A673 (cell line): ENCODE measurements at regions not wholly inside any gene's neighbourhood (a gene's known extent, or its start where the extent isn't known, plus 50 kb on each side); places are given as distances from the start of the nearest gene placed in this dataset.

Experiments
- BruUV-seq: library from RNA; stranded (reverse); fragments of 400-500 nt; replicated peaks from 2 replicates; lab custom pipeline; 2021; lab: Mats Ljungman, UMichigan
- CTCF ChIA-PET: fragments of 300-600 bp; sonication (Branson Sonifier 250); formaldehyde crosslinking; loops from one replicate; lab custom pipeline; 2022; ENCODE audit warnings: antibody characterized with exemption; lab: Charles Lee
- POLR2A ChIA-PET: fragments of 300-600 bp; sonication (Branson Sonifier 250); formaldehyde crosslinking; loops from one replicate; lab custom pipeline; 2022; ENCODE audit warnings: antibody characterized with exemption; ENCODE audit not compliant: low non-redundant PET; lab: Charles Lee
- DNase-seq: peaks from one replicate; pipeline ENCODE4 v3.0.0-alpha.2; 2015; ENCODE audit warnings: low spot score
- H3K27ac ChIP-seq: fragments of 200-600 bp; sonication (generic); 2 replicates; pipeline ENCODE4 v1.5.1; 2016; ENCODE audit warnings: mixed run types, low read depth, mild to moderate bottlenecking, mixed read lengths, antibody characterized with exemption, low read length; ENCODE audit not compliant: poor library complexity, severe bottlenecking
- H3K27me3 ChIP-seq: fragments of 200-600 bp; sonication (generic); replicated peaks from 2 replicates; pipeline ENCODE4 v1.6.1; 2017; ENCODE audit warnings: mixed run types, low read depth, mild to moderate bottlenecking, mixed read lengths, antibody characterized with exemption, low read length; ENCODE audit not compliant: insufficient read depth, poor library complexity
- H3K36me3 ChIP-seq: fragments of 200-600 bp; sonication (generic); 2 replicates; pipeline ENCODE4 v1.6.1; 2016; ENCODE audit warnings: mixed run types, mild to moderate bottlenecking, mixed read lengths, antibody characterized with exemption, low read length; ENCODE audit not compliant: insufficient read depth, poor library complexity, severe bottlenecking
- H3K4me1 ChIP-seq: fragments of 200-600 bp; sonication (generic); 2 replicates; pipeline ENCODE4 v1.6.1; 2017; ENCODE audit warnings: mixed run types, mild to moderate bottlenecking, mixed read lengths, antibody characterized with exemption, low read length; ENCODE audit not compliant: insufficient read depth, poor library complexity, severe bottlenecking
- H3K4me3 ChIP-seq: fragments of 200-600 bp; sonication (generic); 2 replicates; pipeline ENCODE4 v1.5.1; 2016; ENCODE audit warnings: low read depth, mixed run types, mild to moderate bottlenecking, mixed read lengths, low read length; ENCODE audit not compliant: poor library complexity, severe bottlenecking
- H3K9me3 ChIP-seq: fragments of 200-600 bp; sonication (generic); 2 replicates; pipeline ENCODE4 v1.6.1; 2016; ENCODE audit warnings: mixed run types, low read depth, mild to moderate bottlenecking, mixed read lengths, antibody characterized with exemption, low read length; ENCODE audit not compliant: poor library complexity, severe bottlenecking
- CTCF ChIP-seq: fragments of 300-800, 200-600 bp; sonication (generic); conservative IDR thresholded peaks from 2 replicates; pipeline ENCODE4 v1.5.1; 2017; ENCODE audit warnings: low read depth, mild to moderate bottlenecking, antibody characterized with exemption, low read length, moderate library complexity, mixed read lengths
- EZH2 ChIP-seq: fragments of 200-600 bp; sonication (generic); IDR thresholded peaks from 2 replicates; pipeline ENCODE4 v1.6.1; 2017; ENCODE audit warnings: borderline replicate concordance, low read depth, mild to moderate bottlenecking, mixed read lengths, antibody characterized with exemption, low read length; ENCODE audit not compliant: poor library complexity, severe bottlenecking
- intact Hi-C: fragments of 100-400 bp; cut with micrococcal nuclease; formaldehyde crosslinking; loops from one replicate; pipeline ENCODE4 v1.10.0; 2022; ENCODE audit not compliant: unreplicated experiment

GRCh38 chr2:201969241-201969937, 64.3 kb upstream of the FZD7 start:
- Histone ChIP-seq H3K27me3 (no peaks in the 10 kb centered on the region), H3K4me3 (no peak overlapping the region), H3K27ac (no peak overlapping the region), H3K9me3 (no peaks in the 10 kb centered on the region), H3K4me1 (peaks cover 20% of the 10 kb centered on the region), H3K36me3 (no peaks in the 10 kb centered on the region)
- intact Hi-C loops: no loop called here
- no peak for TF ChIP-seq EZH2
- TF ChIP-seq CTCF: no peak
- no peak for DNase-seq
- BruUV-seq: no TSS peak
- CTCF ChIA-PET: no interaction called here
- POLR2A ChIA-PET: no interaction called here

DNA sequence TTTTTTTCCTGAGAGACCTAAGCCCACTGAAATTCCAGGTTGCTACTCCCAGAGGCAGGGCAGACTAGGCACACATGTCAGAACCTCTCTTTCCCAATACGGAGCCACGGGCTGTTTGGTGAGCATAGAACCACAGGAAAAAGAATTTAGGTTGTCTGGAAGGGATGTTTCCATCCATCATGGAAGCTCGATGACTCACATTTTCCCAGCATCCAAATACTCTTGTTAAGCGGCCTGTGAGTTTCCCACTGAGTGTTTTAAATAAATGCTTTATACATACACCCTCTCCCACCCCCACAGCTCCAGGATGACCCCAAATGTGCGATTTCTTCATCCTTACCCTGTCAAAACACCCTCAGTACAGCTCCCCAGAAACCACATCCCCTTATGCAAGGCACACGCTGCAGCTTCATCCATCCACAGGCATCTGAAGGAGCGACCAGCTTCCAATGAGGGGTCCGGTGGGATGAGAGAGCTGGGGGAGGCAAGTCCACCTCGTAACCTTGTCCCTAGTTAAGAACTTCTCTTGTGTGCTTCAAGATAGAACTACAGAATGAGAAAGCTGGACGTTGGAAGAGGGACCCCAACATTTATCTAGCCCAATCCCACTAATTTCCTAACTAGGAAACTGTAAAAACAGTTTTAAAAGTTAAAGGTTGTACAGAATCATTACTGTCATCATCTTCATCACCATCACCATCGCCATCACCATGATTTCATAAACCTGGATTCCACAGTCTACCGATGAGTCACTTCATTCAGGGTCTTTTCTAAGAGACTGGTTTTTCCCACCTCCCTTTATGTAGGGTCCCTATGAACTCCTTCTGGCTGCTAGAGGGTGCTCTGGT, 63.5 kb upstream of the FZD7 start:
- no peak for TF ChIP-seq CTCF
- TF ChIP-seq EZH2: no peak
- CTCF ChIA-PET: no interaction called here
- H3K4me3 ChIP-seq: no peak overlapping the region
- H3K36me3 ChIP-seq: no peaks in the 10 kb centered on the region
- no peak overlapping the region for H3K27ac ChIP-seq
- intact Hi-C loops: no loop called here
- no peaks in the 10 kb centered on the region for H3K9me3 ChIP-seq
- POLR2A ChIA-PET: no interaction called here
- no peaks in the 10 kb centered on the region for H3K27me3 ChIP-seq
- BruUV-seq: no TSS peak
- DNase-seq: no peak
- peaks cover 16% of the 10 kb centered on the region for H3K4me1 ChIP-seq

DNA sequence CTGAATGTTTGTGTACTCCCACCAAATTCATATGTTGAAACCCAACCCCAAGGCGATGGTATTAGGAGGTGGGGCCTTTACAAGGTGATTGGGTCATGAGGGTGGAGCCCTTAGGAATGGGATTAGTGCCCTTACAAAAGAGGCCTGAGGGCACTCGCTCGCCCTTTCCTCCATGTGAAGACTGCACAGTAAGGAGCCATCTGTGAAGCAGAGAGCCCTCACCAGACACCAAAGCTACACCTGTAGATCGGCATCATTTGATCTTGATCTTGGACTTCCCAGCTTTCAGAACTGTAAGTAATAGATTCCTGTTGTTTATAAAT, 62.9 kb upstream of the FZD7 start:
- BruUV-seq: no TSS peak
- Histone ChIP-seq H3K27me3 (no peaks in the 10 kb centered on the region), H3K27ac (no peak overlapping the region), H3K4me3 (no peak overlapping the region), H3K9me3 (no peaks in the 10 kb centered on the region), H3K4me1 (peaks cover 11% of the 10 kb centered on the region), H3K36me3 (no peaks in the 10 kb centered on the region)
- TF ChIP-seq CTCF (no peak), EZH2 (no peak)
- no peak for DNase-seq
- ChIA-PET CTCF (no interaction called here), POLR2A (interaction anchor here (0.6 kb wide), 1 partner anchor 47 kb away, joined by 3 read pairs; no protein-coding TSS in a partner anchor)
- intact Hi-C loops: no loop called here
